OCI-LY7 (cell line): ENCODE measurements at regions not wholly inside any gene's neighbourhood (a gene's known extent, or its start where the extent isn't known, plus 50 kb on each side); places are given as distances from the start of the nearest gene placed in this dataset.

ENCODE experiments used
- CTCF ChIP-seq: fragments of 200-600 bp; sonication (generic); conservative IDR thresholded peaks from 2 replicates; pipeline ENCODE4 v1.5.1; 2014; ENCODE audit warnings: mild to moderate bottlenecking, antibody characterized with exemption, low read length, moderate library complexity, mixed read lengths
- EZH2phosphoT487 ChIP-seq: fragments of 200-600 bp; sonication (generic); IDR thresholded peaks from 2 replicates; pipeline ENCODE4 v1.6.1; 2018; ENCODE audit warnings: low read depth, borderline replicate concordance, mild to moderate bottlenecking, mixed run types, antibody characterized with exemption, low read length, moderate library complexity, mixed read lengths

DNA sequence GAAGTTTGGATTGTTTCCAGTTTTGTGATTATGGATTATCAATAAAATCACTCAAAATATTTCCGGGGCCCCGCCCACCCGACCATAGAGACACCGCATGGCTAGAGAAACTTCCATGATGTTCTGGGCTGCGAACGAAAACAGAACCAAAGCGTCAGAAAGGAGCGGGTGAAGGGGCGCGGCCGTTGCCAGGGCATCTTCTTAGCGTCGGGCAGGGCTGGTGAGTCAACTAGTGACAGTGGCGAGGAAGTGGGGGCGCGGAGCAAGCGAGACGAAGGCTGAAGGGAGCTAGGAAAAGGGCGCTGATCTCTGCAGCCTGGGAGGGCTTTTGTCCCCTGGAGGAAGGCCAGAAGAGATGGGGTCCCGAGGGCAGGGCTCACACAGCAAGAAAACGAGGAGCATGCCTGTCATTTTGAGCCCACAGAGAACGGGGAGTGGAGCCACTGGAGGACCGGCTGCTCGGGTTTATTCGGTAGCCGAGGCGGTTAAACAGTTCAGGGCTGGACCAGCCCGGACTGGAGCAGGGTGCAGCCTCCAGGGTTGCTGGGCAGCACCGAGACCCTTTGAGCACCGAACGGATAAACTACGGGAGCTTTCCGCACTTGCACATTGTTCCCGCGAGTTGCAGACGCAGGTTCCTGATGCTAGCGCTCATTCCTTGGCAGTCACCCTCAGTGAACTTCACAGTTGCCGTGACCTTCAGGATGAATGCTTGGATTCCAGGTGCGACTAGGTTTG, 298.1 kb upstream of the TRPC5 start:
- TF ChIP-seq CTCF (no peak), EZH2phosphoT487 (no peak)
